ENCODE measurements at regions not wholly inside any gene's neighbourhood (a gene's known extent, or its start where the extent isn't known, plus 50 kb on each side); places are given as distances from the start of the nearest gene placed in this dataset.

DNA sequence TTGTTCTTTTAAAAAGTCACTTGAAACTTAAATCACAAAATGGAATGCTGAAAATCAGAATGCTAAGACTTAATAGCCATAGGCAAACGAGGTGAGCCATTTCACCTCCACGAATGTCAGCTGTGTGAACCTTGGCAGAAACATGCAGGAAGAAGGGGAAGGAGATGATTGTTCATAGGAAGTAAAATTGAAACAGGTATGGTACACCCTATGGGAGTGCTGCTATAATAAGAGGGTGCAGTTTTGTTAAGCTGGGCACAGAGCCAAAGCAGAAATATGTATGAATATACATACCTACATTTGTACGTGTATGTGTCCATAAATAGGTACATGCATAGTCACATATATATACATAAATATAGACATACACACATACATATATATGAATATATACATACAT, 51.0 kb upstream of the SPINK5 start:
- no peak for DNase-seq (ENCODE audit: low read depth)

DNA sequence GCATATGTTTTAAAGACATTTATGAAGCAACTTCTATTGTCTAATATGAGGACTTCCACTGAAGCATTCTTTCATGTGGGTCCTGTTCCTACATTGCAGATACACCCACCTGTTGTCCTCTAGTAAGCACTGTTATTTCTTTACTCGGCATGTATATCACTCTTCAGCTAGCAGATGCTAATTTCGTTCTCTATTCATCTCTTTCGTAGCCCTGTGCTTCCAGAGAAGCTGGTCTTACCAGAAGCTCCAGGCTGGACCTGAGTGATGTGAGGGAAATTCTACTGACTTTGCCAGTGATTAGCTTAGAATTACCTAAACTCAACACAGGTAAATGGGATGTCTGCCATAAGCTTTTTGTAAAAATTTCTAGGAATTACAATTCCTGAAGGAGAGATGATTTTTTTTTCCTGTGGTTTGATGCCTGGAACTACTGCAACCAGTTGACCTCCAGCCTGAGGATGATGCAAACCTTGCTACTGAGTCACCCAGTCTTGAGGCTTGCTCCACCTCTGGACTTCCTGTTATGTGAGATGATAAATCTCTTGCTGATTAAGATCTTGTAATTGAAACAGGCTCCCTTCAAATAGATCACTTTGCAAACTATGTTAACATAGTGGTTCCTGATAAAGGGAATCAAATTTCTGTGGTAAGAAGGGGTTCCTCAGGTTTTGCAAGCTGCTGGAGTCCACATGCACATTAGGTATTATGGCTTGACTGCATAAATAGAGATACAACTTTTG, 52.2 kb upstream of the SPINK5 start:
- DNase-seq (ENCODE audit: low read depth) = peak; percentile 95

DNA sequence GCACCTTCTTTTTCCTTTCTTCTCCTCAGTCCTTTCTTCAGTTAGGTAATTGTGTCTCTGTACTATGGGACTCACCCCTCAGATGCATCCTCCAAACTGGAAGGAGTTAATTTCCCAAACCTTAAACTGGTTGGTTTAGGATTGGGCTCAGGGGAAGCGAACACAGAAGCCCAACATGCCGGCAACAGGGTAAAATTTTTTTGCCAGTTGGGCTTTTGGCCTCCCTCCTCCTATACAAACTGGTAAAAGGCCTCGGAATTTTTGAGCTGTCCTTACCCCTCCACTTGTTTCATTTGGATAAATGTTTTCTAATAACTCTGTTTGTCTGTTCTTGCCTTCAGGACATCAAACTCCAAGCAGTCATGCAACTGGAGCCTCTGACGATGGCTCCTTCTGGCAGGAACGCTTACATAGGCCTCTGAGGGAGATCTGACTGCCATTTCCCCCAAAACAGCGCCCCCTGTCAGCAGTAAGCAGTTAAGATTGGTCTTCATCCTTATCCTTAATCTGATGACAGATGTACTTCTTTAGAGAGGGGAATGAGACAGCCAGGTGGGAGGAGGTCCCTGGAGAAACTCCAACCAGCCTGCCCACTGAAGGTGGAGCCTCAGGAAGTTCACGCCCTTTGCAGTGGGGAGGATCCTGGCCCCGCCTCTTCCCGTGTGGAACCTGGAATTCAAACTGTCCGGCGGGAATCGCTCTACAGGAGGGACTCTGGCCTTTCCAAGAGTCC, 57.8 kb upstream of the SPINK5 start:
- DNase-seq (ENCODE audit: low read depth) = peak; percentile 10

DNA sequence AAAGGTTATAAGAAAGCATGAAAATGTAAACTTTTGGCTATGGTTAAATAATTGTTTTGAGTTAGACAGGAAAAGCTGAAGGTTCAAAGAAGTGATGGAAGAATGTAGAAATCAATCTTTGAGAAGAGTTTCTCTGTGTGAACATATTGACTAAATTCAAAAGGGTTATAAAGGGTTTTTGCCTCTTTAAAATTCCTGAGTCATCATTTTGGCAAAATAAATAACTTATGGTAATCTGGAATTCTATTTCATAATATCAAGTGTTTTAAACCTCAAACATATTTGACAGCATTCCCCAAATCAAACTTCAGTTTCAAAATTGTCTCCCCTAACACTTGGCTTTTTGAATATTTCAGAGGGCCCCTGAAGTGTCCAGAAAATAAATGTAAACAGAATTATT, 60.6 kb upstream of the SPINK5 start:
- peak; percentile 8 for DNase-seq (ENCODE audit: low read depth)

DNA sequence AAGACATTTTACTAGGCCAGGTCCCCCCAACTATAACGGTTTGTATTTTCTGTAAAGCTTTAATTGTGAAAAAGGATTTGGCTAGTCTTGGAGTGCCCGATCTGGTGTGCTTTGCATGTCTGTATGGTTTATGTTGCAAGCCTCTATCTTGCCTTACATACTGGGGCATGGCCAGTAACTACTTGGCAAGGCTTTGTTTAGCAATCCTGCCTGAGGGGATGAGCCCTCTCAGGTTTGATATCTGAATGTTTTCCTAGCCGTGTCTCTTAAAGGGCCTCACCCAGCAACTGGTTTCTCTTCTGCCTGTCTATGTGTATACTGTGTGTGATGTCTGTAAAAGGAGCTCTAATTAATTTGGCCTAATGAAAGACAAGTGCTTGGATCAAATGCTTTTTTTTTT, 61.3 kb upstream of the SPINK5 start:
- peak; percentile 17 for DNase-seq (ENCODE audit: low read depth)

DNA sequence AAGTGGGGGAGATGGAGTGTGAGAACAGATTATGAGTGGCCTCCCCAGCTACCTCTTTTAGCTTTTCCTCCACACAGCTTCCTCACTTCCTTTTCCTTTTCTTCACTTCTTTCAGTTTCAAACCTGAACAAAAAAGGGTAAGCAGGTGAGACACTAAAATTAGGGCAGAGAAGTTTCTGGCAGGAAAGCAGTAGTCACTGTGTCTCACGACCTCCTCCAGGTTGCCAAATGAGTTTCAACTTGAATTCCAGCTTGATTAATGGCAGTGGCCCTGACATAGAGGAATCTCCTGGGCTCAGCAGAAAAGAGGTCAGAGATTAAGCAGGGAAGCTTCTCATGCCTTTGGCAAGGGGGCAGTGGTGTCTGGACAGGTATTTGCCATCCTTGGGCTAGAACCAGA, 63.7 kb upstream of the SPINK5 start:
- DNase-seq (ENCODE audit: low read depth) = no peak

DNA sequence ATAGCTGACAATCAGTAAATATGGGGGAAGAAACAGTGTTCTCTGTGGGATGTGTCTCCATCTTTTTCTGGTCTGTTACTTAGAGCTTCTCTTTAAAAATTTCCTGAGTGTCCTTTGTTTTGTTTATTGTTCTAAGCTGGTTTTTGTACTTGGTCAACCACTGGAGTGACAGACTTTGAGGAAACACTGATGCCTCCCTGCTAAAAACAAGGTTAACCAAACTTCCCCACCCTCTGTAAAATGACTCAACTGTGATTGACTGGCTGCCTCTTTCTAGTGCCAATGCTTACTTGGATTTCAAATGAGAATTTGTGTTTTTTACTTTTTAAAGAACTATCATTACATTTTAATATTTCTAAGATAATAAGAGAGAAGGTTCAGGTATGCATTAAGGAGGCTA, 65.1 kb upstream of the SPINK5 start:
- no peak for DNase-seq (ENCODE audit: low read depth)

DNA sequence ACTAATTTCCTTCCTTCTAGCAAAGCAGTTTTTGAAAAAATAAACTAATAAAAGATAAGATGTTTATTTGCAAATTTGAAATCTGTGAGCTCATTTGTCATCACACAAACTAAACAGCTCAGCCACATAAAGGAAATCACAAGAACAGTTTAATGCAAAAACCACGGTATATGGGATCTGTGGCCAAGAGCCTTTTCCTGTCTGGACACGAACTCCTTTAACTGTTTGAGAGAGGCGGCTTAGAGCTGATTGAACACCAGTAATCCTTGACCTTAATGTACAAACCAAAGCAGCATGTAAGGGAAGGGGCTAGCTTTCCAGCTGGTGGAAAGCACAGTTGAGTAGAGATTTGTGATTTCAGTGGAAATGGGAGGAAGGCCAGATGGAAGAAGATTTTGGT, 66.3 kb upstream of the SPINK5 start:
- DNase-seq (ENCODE audit: low read depth) = no peak

DNA sequence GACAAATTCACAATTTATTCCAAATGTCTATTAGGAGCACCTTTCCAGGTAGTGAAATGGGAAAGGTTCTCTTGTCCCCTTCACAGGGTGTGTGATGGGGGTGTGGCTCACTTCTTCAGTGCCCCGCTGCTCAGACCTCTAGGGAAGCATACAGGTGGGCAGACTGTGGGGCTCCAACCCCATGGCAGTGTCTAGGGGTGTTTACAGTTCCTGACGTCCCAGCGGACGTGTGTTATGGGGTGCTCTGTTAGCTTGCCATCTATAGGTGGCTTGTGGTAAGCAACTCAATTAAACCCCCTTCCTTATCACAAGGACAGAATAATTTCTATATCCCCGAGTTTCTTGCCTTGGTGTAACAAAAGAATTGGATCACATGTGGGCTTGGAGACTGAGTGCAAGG, 67.4 kb upstream of the SPINK5 start:
- no peak for DNase-seq (ENCODE audit: low read depth)

DNA sequence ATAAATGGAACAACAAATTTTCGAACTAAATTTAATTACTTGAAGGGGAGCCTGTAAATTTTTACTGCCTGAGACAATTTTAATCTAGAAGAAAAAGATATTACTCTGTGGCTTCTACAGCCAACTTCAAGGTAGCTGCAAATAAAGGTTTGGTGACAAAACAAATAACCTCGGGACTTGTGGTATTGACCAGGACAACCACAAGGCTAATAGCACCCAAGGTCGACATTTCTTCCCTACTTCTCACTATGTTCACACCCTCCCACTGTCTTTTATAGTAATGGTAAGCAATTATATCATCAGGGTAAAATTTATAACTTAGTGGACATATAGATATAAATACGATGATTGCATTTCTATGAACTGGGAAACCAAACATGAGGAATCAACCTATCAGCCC, 67.9 kb upstream of the SPINK5 start:
- no peak for DNase-seq (ENCODE audit: low read depth)

DNA sequence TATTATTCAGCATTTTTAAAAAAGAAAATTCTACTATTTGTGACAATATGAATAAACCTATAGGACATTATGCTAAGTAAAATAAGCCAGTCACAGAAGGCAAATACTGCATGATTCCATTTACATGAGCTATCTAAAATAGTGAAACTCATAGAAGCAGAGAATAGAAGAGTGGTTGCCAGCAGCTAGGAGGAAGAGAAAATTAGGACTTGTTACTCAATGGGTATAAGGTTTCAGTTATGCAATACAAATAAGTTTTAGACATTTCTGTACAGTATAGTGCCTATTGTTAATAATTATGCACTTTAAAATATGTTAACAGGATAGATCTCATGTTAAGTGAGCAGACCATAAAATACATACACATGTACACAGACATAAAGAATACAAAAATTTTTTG, 73.8 kb upstream of the SPINK5 start:
- DNase-seq (ENCODE audit: low read depth) = peak; percentile 27

DNA sequence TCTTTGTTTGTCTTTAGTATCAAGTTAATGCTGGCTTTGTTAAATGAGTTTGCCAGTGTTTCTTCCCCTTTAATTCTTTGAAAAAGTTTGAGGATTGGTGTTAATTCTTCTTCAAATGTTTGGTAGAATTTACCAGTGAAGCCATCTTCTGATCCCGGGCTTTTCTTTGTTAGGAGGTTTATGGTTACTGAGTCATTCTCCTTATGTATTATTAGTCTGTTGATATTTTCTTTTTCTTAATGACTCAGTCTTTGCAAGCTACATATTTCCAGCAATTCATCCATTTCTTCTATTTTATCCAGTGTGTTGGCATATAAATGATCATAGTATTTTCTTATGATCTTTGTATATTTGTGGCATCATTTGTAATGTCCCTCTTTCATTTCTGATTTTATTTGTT, 74.5 kb upstream of the SPINK5 start:
- DNase-seq (ENCODE audit: low read depth) = no peak

DNA sequence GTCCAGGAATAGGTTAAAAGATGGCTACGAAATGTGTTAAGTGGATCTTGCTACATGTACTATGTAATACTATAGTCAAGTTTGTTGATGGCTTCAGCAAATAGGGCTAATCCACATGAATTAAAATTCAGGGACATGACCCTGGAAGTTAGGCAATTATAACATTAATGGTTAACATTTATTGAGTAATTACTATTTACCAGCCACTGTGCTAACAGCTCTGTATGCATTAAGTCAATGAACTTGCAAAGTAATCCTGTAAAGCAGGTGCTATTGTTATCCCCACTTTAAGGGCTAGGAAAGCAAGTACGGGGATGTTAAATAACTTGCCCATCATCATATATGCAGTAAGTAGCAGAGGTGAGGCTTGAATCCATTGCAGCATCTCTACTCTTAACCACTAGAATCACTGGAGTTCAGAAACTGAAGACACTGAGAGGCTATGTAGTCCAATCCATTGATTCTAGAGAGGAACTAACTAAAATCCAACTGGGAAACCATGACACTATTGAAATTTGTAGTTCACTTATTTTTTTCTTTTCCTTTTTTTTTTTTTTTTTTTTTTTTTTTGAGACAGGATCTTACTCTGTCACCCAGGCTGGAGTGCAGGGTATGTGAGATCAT, 77.5 kb upstream of the SPINK5 start:
- DNase-seq (ENCODE audit: low read depth) = no peak

DNA sequence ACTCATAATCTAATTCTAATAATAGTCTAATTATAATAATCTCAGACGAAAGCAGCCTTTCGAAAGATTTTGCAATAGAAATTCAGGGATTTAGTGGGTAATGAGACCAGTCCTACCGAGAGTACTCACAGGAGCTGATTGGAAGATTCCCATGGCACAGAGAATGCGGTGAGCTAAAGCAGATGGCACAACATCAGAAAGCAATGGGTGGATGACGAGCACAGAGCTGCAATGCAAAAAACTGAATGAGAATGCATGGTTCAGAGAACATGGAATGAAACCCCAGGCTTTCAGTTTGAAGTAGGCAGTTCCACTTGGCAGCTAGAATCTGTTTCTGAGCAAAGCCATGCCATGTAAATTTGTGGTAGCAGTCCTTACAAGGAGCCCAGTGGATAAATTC, 78.2 kb upstream of the SPINK5 start:
- no peak for DNase-seq (ENCODE audit: low read depth)

DNA sequence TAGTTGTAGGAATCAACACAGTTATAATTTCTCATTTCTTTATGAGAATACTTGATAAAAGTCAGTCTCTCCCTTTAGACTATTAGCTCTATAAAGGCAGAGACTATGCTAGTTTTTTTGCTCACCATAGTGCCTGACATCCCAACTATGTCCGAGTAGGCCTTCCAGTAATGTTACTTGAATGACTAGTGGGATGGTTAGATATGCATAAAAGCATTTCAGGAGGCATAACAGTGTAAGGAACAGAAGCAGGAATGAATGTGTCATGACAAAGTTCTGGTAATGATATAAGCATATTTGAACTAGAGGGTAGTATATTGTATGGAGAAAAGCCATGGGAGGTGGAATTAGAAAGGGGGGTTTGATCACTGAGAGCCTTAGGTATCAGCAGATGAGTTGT, 77.4 kb upstream of the C5orf46 start:
- no peak for DNase-seq (ENCODE audit: low read depth)

DNA sequence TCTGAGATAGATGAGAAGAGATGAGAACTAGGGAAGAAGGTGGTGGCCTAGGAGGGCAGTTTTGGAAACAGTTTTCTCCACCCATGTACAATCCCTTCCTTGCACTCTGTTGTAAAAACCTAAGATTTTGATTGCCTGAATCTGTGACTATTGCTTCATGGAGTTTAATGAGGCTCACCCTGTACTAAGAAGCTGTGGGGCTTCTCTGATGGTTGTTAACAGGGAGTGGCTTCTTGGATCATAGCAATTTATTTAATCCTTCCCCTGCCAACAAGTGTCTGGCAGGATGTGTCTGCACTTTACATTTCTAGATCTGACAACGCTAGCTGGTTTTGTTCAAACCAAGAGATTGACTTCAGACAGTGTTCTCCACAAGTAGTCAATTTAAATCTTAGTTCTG, 74.7 kb upstream of the C5orf46 start:
- no peak for DNase-seq (ENCODE audit: low read depth)

DNA sequence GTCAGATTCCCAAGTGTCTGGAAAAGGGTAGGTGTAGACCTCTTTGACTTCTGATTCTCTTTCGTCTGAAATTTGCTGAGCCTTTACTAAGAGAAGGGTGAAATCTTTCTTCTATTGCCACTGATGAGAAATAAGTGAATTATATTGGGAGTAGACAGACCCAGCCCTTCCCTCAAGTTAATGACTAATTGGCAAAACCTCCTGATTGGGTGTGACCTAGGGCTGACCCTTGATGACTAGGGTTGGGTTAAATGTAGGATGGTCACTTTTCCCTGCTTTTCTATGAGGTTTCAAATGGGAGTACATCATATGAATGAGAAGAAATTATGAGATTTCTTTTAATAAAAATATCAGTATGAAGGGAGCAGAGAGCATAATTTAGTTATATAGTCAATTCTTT, 73.4 kb upstream of the C5orf46 start:
- no peak for DNase-seq (ENCODE audit: low read depth)

DNA sequence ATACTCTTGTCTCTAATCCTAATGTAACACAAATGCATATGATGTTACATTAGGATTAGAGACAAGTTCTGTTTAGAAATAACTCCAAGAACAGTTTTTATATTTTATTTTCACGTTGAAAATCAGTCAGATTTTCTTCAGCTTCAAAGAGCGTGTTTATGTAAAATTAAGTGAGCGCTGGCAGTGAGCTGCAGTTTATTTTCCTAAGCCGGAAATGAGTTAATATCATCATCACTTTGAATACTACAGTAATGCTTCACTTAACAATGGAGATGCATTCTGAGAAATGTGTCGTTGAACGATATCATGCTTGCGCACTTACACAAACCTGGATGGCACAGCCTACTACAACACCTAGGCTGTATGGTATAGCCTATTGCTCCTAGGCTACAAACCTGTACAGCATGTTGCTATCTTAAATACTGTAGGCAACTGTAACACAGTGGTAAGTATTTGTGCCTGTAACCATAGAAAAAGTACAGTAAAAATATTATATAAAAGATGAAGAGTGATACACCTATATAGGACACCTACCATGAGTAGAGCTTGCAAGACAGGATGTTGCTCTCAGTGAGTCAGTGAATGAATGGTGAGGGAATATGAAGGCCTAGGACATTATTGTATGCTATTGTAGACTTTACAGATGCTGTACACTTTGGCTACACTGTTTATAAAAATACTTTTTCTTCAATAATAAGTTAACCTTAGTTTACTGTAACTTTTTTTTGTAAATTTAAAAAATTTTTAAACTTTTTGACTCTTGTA, 65.9 kb upstream of the C5orf46 start:
- no peak for DNase-seq (ENCODE audit: low read depth)

DNA sequence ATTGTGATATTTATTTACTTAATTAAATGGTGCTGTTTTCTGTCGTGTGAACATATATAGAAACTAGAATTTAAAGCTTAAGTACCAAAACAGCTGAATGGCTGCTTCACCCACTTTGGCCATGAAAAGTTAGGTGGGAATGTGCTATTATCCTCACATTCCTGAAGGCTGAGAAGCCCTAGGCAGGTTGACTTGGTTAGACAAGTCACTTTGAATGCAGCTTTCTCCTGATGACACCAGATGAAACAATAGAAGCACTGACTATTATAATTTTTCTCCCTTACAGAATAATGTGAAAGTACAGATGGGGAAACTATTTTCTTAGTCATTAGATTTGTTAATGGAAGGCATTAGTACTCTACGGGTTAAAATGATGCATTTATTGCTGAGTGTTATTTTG, 65.1 kb upstream of the C5orf46 start:
- no peak for DNase-seq (ENCODE audit: low read depth)

DNA sequence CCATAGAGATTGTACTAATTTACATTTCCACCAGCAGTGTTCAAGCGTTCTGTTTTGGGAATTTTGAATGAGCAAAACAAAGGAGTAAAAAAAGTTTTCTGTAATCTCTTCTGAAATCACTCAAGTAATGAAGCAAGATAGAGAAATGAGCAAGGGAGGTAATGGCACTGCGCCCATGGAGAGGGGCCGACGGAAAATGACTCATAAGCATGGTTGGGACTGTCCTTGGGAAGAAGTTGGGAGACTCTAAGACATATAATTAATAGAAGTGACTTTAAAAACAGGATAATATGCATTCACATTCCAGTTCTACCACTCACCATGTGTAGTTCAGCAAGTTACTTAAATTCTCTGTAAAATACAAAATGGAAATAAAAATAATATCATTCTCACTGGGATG, 62.5 kb upstream of the C5orf46 start:
- DNase-seq (ENCODE audit: low read depth) = peak; percentile 48

DNA sequence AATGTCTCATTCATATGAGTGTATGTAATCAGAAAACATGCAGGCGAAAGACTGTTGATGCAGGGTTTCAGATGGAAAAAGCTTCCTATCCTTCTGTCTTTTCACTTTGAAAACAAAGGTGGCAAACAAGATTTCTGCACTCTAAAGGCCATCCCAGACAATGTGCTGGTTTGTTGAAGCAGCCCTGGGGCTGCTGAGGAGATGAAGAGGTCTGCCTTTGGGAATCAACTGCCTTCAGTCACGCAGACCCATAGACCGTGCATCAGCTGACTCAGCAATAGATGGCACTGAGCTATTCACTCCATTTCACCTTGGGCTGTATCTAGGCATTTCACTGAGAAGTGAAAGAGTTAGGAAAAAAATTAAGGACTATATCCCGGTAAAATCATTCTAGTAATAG, 60.5 kb upstream of the C5orf46 start:
- DNase-seq (ENCODE audit: low read depth) = peak; percentile 8

DNA sequence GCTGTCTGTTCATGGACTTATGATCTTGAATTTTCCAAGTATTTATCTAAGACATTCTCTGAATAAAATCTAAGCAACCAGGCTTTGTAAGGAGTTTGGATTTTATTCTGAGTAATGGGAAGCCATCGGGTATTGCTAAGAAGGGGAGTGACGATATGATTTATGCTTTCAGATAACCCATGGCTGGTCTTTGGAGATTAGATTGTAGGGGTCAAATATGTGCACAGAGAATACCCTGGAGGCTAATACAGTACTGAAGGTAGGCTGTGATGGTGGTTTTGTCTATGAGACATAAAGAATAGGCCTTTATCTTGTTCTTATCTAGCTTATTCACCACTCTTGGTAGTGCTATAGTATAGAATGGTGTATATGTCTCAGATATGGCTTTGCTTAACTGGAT, 60.0 kb upstream of the C5orf46 start:
- no peak for DNase-seq (ENCODE audit: low read depth)

DNA sequence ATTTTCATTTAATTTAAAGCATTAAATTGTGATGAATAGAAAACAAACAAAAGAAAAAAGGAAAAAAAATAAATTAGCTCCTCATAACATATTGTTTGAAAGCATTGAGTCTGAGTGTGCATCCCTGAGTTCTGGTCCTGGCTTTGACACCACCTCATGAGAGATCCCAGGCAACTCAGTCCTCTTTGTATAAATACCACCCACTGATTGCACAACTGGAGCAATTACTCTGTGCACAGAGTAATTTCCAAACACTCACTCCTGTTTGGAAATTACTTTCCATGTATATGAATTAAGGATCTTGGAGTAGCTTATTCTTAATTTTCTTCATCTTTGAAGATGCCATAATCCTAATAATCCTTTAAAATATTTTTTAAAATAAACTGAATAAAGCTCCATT, 59.4 kb upstream of the C5orf46 start:
- peak; percentile 17 for DNase-seq (ENCODE audit: low read depth)
